Stimulated activated CD8-positive, alpha-beta memory T cell treated with anti-CD3 and anti-CD28 coated beads, Interleukin-7, amount 100 ng/mL, for 1 hour (primary cell): ENCODE measurements at regions not wholly inside any gene's neighbourhood (a gene's known extent, or its start where the extent isn't known, plus 50 kb on each side); places are given as distances from the start of the nearest gene placed in this dataset.

Experiments
- DNase-seq, 2 donors: peaks; one replicate each; pipeline ENCODE4 v3.0.0-alpha.2; 2020; ENCODE audit warnings: low read depth in 2 of 2

DNA sequence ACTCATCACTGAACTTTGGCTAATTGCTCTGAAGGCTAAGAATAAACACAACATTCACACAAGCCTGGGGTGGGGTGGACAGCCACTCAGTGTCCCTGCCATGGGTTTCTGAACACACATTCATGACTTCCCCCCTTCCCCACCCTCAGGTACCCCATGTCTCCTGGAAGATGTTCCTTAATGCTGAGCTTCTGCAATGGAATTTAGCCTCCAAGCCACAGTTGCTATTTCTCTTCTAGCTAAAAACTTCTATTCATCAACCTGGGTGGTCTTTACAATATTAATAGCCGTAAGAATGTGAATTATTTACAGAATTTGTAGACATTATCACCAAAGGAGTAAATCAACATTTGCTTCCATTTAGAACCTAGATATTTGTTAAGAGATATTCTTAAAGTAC is 175.1 kb downstream of the ACKR3 start:
- DNase-seq = no peak

DNA sequence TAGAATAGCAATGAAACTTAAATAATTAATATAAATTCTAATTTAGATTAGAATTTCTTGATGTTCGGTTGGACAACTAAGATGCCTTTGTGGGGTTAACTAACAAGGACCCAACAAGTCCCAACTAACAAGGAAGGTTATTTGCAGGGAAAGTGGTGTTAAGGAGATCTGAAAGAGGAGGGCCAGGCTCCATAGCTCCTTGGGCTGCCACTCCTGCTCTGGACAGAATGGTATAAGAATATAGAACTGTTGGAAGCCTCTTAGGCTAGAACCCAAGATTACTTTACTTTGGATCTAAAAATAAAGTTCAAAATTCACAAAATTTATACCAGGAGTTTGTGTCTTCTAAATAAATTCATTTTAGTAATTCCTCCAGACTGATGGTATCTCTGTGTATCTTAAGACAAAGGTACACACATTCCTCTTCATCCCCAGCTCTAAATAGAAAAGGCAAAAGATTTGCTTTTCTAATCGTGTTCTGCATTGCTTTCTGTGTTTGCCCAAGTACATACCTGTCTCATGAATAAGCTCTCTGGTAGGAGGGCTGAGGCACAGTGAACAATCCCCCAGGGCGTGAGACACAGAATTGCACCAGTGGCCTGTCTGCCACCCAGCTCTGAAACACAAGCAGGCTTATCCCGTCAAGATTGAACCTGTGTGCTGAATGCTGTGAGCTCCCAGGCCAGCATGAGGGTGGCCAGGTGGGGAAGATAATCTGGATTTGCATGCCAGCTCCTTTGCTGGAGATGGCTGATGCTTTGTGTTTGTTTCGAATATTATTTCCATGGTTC is 176.0 kb downstream of the ACKR3 start:
- DNase-seq = no peak

DNA sequence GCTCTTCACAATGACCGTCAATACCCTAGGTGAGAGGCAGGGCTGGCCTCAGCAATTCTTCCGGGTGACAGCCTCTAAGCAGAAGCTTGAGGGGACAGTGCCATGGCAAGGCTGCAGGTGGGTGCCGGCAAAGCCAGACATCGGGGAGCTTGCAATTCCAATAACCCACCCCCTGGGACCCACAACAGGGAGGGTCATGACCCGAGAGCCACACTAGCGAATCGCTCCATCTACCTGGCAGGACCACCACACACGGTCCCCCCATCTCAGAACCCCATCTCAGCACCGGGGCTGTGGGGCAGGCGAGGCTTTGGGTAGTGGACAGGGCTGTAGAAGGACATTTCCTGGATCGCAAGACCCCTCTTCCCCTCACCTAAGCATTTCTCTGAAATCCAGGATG is 177.2 kb downstream of the ACKR3 start:
- DNase-seq = no peak

DNA sequence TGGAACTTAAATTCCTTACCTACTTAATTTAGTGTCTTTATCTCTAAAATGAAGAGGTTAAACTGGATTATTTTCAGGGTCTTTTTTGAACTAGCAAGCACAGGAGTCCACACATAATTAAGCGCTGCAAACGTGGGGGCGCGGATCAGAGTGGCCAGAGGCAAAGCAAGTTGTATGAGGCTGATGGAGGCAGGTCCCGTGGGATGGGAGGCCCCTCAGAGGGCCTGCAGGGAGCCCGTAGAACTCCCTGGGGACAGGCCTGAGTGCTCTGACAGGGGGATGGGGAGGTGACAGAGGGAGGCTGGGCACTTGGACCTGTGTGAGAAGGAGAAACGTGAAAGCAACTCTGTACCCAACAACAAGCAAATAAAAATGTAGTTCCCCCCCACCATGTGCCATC is 177.8 kb downstream of the ACKR3 start:
- DNase-seq = no peak

DNA sequence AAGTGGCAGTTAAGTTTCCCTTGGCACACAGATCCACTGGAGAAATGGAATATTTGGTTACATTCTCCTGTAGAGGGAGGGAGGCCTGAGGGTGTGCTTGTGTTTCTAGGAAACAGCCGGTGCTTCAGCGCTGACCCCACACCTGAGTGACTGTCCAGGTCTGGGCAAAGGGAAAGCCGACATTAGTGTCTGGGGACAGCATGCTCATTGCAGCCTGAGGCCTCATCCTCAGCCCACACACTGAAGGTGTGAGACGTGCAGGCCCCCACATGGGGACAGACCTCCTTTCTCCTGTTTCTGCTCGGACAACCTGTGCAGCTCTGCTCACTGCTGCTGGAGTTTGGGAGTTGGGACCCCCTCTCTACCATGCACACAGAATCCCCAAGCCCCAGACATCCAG is 178.3 kb downstream of the ACKR3 start:
- no peak for DNase-seq

DNA sequence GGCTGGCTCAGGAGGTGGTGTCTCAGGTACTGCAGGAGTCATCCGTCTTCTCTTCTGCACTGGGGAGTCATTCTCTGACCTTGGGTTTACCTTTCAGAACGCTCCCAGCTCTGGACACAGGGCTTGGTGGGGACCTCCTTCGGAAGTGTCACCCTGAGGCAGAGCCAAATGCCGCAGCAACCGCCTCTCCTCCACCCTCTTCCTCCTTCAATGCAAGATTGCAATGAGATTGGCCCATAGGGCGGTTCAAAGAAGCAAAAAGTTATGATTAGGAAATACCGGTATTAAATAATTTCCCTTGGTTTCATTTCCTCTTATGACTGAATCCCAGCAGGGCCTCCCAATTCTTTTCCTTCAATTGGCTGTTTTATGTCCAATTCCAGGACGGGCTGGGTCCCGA is 178.8 kb downstream of the ACKR3 start:
- DNase-seq = no peak

DNA sequence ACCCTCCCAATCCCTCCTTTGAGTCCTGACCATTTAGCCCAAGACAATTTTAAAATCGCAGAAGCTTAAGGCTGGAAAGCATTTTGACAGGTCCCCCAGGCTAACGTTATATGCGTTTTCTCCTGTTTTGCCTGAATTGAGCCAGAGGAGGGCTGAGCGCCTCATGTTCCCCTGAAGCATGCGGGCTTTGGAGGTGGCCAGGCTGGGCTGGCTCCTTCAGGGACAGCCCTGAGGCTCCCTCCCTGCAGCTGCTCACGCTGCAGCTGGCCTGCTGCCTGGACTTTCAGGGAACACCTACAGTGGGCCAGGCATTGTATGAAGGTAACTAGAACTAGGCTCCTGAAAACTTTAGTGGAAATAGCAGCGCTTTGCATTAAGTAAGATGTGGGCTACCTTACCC is 179.2 kb downstream of the ACKR3 start:
- no peak for DNase-seq

DNA sequence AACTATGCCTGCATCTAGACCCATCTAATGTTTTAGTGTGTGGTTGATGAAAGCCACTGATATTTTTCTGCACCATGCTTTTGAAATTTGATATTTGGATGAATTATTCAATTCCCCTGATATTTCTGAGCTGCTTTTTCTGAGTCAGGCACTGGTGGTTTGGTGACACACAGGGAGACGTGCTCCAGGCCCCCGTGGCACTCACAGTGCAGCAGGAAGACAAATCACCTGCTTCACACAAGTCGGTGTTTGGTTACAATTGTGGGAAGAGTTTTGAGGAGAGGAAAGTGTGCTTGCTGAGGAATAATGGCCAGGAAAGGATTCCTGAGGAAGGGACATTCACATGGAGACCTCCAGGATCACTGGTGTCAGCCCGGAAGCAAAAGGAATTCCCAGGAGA is 179.7 kb downstream of the ACKR3 start:
- DNase-seq = no peak

DNA sequence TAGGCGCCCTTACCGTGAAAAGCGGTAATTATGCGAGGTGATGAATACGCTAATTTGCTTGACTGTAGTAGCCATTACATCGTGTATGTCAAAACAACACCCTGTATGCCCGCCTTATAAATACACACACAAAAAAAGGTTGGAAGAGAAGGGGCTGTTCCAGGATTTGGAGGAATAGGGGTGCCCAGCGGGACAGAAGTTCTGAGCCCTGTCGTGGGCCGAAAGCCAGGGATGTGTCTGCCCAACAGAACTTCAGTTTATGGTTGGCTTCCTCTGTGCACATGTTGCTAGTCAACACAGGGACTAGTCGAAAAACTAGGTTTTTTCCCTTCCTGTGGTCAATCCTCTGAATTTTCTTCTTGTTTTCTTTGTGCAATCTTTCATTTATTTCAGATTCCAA is 182.5 kb downstream of the ACKR3 start:
- DNase-seq = no peak

DNA sequence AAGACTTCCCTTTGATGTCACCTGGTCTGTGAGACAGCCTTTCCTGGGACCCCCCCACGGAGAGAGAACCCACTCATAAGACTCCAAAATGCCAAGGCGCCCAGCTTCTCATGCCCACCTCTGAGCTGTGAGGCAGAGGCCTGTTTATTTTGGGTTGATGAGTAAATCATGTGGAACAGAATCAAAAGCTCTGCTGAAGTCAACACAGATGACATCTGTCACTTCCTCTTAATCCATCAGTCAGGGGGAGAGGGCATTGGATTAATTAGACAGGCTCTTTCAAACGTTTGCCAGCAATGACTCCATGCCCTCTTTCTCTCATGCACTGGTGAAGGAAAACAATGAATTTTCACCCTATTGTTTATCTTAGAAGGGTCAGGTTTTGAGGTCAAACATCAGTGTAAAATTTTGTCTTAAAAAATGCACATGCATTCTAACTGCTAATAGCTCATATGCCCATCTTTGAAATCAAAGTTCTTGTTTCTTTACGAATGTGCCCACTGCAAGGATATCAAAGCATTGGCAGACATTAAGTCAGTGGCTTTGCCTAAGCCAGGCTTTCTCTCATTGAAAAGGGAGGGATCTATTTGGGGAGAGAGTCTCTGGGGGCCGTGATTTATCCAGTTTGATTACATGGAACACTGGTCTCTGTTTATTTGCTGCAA is 184.1 kb downstream of the ACKR3 start:
- no peak for DNase-seq

DNA sequence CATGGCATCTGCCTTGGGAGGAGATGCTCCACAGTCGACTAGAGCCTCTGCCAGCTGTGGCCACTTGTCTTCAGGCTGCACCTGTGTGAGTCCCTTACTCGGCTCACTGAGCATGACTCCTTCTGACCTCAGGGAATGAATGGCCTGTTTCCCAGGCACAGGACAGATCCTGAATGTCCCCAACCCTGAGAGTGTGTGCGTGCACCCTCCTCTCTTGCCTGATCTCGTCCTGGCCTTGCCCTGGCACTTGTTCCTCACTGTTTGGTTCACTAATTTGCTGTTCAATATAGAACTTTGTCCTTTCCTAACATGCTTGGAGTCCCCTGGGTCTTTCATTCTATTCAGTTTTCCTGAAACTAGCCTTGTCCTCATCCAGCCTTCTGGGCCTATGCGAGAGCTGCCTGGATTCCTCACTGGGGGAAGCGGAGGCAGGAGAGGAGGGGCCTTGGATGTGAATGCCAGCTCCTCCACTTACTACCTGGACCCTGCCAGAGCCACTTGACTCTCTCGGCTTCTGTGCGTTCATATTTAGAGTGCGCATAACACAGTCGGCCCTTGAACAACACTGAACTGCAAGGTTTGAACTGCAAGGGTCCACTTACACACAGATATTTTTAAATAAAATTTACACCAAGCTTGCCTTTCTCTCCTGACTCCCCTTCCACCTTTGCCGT is 184.8 kb downstream of the ACKR3 start:
- DNase-seq = no peak

DNA sequence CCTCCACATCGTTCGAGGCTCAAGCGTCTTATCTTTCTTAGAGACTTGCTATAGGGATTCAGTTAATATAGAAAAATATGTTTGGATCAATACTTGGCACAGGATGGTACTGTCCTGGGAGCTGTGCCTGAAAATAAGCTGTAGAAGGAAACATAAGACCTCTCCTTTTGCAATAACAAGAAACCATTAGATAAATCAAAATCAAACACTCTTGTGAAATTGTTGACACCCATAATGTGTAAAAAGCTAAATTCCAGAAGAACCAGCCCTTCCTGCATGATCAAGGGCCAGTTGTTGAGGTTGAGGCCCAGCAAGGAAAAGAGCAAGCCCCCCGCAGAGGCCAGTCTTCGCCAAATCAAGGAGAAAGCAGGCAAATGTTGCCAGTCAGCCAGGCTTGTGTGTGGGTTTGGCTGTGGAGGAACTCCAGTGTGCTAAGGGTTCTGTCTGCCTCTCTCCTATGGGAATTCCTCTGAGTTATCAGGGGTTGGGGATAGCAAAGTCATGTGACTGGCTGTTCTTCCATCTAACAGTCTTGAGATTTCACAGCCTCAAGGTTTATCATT is 185.7 kb downstream of the ACKR3 start:
- DNase-seq = no peak

DNA sequence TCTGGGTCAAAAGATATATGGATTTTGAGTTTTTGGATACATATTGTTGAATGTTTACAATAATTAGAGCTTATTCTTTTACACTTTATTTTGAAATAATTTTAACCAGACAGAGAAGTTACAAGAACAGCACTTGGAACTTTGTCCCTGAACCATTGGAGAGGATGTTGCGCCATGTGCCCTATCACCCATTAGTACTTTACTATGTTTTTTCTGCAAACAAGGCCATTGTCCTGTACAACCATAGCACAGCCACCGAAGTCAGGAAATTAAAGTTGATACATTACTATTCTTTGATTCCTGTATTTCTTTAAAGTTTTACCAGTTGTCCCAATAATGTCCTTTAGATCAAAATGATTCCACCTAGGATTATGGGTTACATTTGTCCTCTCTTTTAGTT is 188.8 kb downstream of the ACKR3 start:
- DNase-seq = no peak

DNA sequence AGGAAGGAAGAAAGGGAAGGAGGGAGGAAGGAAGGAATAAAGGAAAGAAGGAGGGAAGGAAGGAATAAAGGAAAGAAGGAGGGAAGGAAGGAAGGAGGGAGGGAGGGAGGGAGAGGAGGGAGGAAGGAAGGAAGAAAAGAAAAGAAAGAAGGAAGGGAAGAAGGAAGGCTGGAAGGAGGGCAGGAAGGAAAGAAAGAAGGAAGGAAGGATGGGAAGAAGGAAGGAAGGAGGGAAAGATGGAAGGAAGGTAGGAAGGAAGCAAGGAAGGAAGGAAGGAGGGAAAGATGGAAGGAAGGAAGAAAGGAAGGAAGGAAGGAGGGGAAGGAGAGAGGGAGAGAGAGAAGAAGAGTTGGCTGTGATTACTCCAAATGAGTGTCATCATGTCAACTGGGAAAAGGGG is 190.6 kb downstream of the ACKR3 start:
- DNase-seq = no peak

DNA sequence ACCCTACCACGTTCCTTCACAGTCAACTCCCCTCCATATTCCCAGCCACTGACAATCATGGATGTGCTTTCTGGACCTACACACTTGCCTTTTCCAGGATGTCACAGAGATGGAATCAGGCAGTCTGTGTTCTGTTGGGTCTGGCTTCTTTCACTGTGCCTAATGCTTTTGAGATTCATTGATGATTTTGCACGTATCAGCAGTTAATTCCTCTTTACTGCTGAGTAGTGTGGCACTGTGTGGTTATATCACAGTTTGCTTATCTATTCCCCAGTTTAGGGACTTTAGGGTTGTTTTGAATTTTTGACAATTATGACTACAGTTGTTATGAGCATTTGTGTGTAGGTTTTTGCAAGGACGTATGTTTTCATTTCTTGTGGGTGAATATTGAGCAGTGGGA is 191.7 kb downstream of the ACKR3 start:
- DNase-seq = no peak

DNA sequence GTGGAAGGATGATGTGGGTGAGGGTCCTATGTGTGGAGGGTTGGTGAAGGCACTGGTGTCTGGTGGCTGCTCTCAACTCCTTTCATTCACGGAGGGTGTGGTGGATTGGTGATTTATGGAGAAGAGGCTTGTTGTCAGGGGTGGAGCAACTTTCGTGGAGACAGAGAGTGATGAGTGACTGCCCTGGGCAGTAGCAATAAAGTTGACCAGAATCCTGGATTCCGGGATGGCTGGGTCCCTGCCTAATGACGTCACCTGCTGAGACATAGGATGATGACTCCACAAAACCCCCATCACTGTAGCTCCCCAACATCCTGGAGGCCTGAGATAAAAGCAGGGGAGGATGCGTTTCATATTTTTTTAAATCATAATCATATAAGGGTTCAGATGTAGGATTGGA is 193.0 kb downstream of the ACKR3 start:
- no peak for DNase-seq

DNA sequence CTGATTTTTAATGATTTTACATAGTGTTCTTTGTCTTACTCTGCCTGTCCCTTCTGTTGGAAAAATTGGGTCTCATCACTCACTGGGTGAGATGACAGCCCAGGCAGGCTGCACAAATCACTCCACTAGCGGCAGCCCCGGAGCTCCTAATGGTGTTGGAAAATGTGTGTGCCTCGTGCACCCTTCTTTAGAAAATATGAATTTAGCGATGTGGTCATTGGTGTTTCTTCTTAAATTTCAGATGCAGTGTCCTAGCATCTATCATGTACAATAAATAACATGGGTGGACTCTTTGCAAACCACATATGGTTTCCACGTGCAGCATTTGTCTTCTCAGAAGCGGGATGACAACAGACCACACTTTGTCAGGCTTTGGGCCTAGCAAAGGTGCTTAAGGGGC is 194.2 kb downstream of the ACKR3 start:
- no peak for DNase-seq

DNA sequence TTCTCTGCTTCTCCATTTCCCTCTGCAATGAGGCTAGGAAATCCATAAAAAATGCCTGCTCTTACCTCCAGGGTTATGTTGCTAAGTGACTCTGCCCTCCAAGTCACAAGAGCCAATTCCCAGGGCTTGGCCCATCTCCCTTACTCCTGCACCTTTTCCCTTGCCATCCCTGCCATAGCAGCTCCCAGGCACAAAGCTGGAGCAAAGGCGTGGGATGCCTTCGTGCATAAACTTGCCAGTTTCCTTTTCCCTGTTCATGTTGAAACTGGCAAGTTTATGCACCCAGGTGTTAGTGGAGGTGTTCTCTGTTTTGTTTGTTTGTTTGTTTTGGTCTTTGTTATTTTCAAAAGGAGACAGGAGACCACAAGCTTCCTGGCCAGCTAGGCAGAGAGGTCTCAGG is 195.1 kb downstream of the ACKR3 start:
- DNase-seq = no peak

DNA sequence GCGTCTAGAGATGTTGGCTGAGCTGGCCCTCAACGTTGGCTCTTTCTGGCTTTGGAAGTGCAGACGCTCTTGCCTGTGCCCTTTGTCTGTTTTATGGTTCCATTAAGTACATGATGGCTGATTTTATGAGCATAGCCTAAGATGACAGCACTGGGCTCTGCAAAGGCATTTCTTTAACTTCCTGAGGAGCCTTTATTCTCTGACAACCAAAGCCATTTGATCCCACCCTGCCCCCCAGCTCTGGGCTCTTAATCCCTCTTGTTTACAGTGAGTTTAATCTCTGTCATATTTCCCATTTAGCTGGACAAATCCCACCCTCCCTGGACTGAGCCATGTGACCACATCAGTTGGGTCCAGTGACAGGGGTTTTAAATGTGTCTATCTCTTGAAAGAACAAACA is 195.9 kb downstream of the ACKR3 start:
- no peak for DNase-seq

DNA sequence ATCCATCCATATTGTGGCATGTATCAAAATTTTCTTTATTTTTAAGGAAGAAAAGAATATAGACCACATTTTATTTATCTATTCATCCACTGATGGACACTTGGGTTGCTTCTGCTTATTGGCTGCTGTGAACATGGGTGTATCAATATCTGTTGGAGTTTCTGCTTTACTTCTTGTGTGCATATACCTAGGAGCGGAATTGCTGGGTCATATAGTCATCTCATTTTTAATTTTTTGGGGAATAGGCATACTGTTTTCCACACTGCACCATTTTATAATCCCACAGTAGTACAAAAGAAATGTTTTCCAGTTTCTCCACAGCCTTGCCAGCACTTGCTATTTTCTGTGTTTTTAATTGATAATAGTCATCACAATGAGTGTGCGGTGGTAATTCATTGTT is 197.2 kb downstream of the ACKR3 start:
- no peak for DNase-seq

DNA sequence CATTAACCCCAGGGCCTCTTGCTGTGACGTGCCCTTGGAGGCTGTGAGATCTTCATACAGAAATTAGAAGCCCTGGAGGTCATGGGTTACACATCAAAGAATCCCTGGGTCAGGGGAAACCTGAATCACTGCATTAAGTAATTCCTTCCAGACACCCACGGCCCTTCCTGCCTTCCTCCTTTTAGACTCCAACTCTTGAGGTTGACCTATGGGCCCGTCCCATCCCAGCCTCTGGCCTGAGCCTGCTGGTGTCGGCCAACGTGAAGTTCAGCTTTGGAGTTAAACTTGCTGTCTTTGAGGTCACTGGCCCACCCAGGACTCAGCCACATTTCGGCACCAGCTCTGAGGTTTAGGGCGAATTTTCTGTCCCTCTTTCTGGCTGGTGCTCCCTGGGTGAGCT is 198.3 kb downstream of the ACKR3 start:
- DNase-seq = no peak

DNA sequence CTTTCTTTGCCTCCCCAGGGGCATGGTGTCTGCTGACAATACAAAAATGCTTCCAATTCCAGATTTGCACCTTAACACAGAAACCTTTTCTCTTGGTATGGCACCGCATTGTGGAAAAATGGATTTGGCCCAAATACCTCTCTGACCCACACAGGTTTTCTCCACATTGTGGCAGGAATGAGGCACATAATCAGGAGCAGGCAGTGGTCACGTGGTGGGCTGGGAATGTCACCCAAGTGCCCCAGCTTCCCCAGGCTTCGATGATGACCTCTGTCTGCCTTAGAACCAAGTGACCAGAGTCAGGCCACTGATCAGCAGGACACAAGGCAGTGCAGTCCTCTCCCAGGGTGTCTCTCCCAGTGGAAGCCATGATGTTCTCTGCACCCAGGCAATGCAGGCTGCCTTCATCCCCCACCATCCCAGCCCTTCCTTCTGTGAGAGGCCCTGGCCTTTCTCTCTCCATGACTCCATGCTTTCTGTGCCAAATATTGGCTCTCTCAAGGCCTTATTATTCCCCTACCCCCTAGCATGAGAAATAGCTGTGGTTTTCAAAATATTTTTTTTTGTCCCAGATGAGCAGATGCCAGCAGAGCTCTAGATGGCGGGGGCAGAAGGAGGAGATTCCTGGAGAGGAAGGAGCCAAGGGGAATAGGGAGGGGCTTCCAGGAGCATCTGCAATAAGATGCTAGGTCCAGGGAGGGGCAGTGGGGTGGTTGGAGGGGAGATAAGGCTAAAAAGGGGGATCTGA is 198.9 kb downstream of the ACKR3 start:
- DNase-seq = no peak
